ENCODE measurements at regions not wholly inside any gene's neighbourhood (a gene's known extent, or its start where the extent isn't known, plus 50 kb on each side); places are given as distances from the start of the nearest gene placed in this dataset.

- TF ChIP-seq, protein P1, sequence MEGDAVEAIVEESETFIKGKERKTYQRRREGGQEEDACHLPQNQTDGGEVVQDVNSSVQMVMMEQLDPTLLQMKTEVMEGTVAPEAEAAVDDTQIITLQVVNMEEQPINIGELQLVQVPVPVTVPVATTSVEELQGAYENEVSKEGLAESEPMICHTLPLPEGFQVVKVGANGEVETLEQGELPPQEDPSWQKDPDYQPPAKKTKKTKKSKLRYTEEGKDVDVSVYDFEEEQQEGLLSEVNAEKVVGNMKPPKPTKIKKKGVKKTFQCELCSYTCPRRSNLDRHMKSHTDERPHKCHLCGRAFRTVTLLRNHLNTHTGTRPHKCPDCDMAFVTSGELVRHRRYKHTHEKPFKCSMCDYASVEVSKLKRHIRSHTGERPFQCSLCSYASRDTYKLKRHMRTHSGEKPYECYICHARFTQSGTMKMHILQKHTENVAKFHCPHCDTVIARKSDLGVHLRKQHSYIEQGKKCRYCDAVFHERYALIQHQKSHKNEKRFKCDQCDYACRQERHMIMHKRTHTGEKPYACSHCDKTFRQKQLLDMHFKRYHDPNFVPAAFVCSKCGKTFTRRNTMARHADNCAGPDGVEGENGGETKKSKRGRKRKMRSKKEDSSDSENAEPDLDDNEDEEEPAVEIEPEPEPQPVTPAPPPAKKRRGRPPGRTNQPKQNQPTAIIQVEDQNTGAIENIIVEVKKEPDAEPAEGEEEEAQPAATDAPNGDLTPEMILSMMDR (conservative IDR thresholded peaks at IDR 0.05 in 1 of 2, IDR thresholded peaks at IDR 0.05 in 1 of 2; ENCODE audit: low read depth in 1 of 2, low read length in 2 of 2): no peak
- TF ChIP-seq EZH2 (IDR thresholded peaks at IDR 0.05; ENCODE audit: low read length, missing control alignments): no peak
These were observed 385.7 kb downstream of the MBD2 start for GRCh38 chr18:53838746-53839145.

All from fibroblast of lung (primary cell).